Activated T-cell treated with anti-CD3 and anti-CD28 coated beads, Interleukin-2, amount 50 U/mL, for 24 hours (primary cell): ENCODE measurements at regions not wholly inside any gene's neighbourhood (a gene's known extent, or its start where the extent isn't known, plus 50 kb on each side); places are given as distances from the start of the nearest gene placed in this dataset.
"Not testable (repeated sequence)": the region's sequence is repeated elsewhere in the genome, so short reads cannot be mapped to it uniquely, and the experiment has no call there.

Experiments
- DNase-seq: peaks from one replicate; pipeline ENCODE4 v3.0.0-alpha.2; 2020
- H3K27ac Mint-ChIP-seq: 2 replicates; pipeline ENCODE4 v1.8.0; 2020; ENCODE audit warnings: mild to moderate bottlenecking, mixed read lengths
- H3K27me3 Mint-ChIP-seq: 2 replicates; pipeline ENCODE4 v1.8.0; 2020; ENCODE audit warnings: mixed read lengths
- H3K36me3 Mint-ChIP-seq: 2 replicates; pipeline ENCODE4 v1.8.0; 2020; ENCODE audit warnings: low read depth, mixed read lengths
- H3K4me1 Mint-ChIP-seq: 2 replicates; pipeline ENCODE4 v1.8.0; 2020; ENCODE audit warnings: low read depth, mixed read lengths
- H3K4me3 Mint-ChIP-seq: 2 replicates; pipeline ENCODE4 v1.8.0; 2020; ENCODE audit warnings: mild to moderate bottlenecking, moderate library complexity, mixed read lengths
- H3K9me3 Mint-ChIP-seq: 2 replicates; pipeline ENCODE4 v1.8.0; 2020; ENCODE audit warnings: mixed read lengths

- H3K27ac Mint-ChIP-seq: no peak overlapping the region
- H3K27me3 Mint-ChIP-seq: peaks cover 28% of the 10 kb centered on the region
- no peak for DNase-seq
- no peaks in the 10 kb centered on the region for H3K4me1 Mint-ChIP-seq
- peaks cover 6% of the 10 kb centered on the region for H3K9me3 Mint-ChIP-seq
- H3K36me3 Mint-ChIP-seq: no peaks in the 10 kb centered on the region
- no peak overlapping the region for H3K4me3 Mint-ChIP-seq
Measured at GRCh38 chrX:865422-865821, 234.8 kb downstream of the SHOX start.

GRCh38 chrX:861921-862320, 231.3 kb downstream of the SHOX start:
- DNase-seq: no peak
- Mint-ChIP-seq H3K4me3 (no peak overlapping the region), H3K27ac (no peak overlapping the region), H3K36me3 (no peaks in the 10 kb centered on the region), H3K27me3 (no peaks in the 10 kb centered on the region), H3K9me3 (peaks cover 11% of the 10 kb centered on the region), H3K4me1 (no peaks in the 10 kb centered on the region)

DNA sequence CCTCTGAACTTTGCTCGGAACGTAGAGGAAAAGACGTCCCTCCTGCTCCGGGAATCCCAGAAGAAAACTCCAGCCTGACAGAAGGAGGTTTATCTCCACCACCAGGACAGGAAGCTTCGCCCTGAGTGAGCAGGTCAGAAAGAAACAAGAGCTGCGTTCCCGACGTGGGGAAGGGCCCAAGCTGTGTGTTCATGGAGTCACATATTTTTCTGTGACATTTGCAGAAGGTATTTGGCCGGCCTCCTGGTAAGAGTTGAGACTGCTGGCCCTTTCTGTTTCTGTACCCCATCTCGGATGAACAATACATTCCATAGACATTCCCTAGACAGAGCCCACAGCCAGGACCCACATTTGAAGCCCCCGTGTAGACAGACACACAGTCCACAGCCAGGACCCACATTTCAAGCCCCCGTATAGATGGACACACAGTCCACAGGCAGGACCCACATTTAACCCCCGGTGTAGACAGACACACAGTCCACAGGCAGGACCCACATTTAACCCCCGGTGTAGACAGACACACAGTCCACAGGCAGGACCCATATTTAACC, 230.8 kb downstream of the SHOX start:
- Mint-ChIP-seq H3K27ac (no peak overlapping the region), H3K4me1 (no peaks in the 10 kb centered on the region), H3K4me3 (no peak overlapping the region), H3K36me3 (no peaks in the 10 kb centered on the region), H3K9me3 (peaks cover 11% of the 10 kb centered on the region), H3K27me3 (no peaks in the 10 kb centered on the region)
- DNase-seq: no peak

DNA sequence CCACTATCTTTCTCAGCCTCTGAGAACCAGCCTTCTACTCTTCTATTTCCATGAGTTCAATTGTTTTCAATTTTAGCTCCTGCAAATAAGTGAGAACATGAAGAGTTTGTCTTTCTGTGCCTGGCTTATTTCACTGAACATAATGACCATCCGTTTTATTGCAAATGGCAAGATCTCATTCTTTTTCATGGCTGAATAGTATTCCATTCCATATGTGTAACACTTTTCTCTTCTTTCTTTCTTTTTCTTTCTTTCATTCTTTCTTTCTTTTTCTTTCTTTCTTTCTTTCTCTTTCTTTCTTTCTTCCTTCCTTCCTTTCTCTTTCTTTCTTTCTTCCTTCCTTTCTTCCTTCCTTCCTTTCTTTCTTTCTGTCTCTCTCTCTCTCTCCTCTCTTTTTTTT, 228.7 kb downstream of the SHOX start:
- Mint-ChIP-seq H3K36me3 (no peaks in the 10 kb centered on the region), H3K27ac (no peak overlapping the region), H3K9me3 (peaks cover 11% of the 10 kb centered on the region), H3K4me3 (no peak overlapping the region), H3K4me1 (no peaks in the 10 kb centered on the region), H3K27me3 (no peaks in the 10 kb centered on the region)
- DNase-seq: no peak

- Mint-ChIP-seq H3K27ac (no peak overlapping the region), H3K9me3 (peaks cover 8% of the 10 kb centered on the region)
Measured at GRCh38 chrX:858542-859078, 228.0 kb downstream of the SHOX start.

DNA sequence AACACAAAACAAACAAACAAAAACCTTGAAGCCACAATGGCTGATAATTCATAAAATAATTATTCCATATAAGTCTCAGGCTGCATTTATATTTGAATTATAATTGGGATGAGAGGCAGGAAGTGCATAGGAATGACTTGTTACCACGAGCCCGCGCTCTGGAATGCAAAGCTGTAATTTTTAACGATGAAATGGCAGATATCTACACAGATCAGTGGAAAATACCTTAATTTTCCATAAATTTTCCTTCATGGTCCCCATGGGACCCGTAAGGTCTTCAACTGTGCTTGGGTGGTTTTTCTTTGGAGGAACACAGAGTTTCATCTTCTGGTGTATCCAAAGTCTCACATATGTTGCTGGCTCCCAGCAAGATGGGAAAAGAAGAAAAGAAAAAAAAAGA, 226.8 kb downstream of the SHOX start:
- no peaks in the 10 kb centered on the region for H3K4me1 Mint-ChIP-seq
- peaks cover 6% of the 10 kb centered on the region for H3K27me3 Mint-ChIP-seq
- H3K36me3 Mint-ChIP-seq: no peaks in the 10 kb centered on the region
- no peak for DNase-seq
- peaks cover 8% of the 10 kb centered on the region for H3K9me3 Mint-ChIP-seq
- no peak overlapping the region for H3K4me3 Mint-ChIP-seq
- no peak overlapping the region for H3K27ac Mint-ChIP-seq

More at GRCh38 chrX:858542-859078, 228.0 kb downstream of the SHOX start:
- Mint-ChIP-seq H3K4me3 (no peak overlapping the region), H3K27me3 (peaks cover 2% of the 10 kb centered on the region), H3K36me3 (no peaks in the 10 kb centered on the region), H3K4me1 (no peaks in the 10 kb centered on the region)
- no peak for DNase-seq

- no peaks in the 10 kb centered on the region for H3K4me1 Mint-ChIP-seq
- H3K9me3 Mint-ChIP-seq: peaks cover 5% of the 10 kb centered on the region
- peaks cover 6% of the 10 kb centered on the region for H3K27me3 Mint-ChIP-seq
- H3K4me3 Mint-ChIP-seq: no peak overlapping the region
- no peak overlapping the region for H3K27ac Mint-ChIP-seq
- H3K36me3 Mint-ChIP-seq: no peaks in the 10 kb centered on the region
- no peak for DNase-seq
Measured at GRCh38 chrX:856566-857290, 226.1 kb downstream of the SHOX start.

GRCh38 chrX:853304-853703, 222.7 kb downstream of the SHOX start:
- H3K36me3 Mint-ChIP-seq: no peaks in the 10 kb centered on the region
- H3K4me3 Mint-ChIP-seq: no peak overlapping the region
- H3K27ac Mint-ChIP-seq: no peak overlapping the region
- H3K9me3 Mint-ChIP-seq: no peaks in the 10 kb centered on the region
- DNase-seq: no peak
- peaks cover 4% of the 10 kb centered on the region for H3K4me1 Mint-ChIP-seq
- H3K27me3 Mint-ChIP-seq: peaks cover 16% of the 10 kb centered on the region

DNA sequence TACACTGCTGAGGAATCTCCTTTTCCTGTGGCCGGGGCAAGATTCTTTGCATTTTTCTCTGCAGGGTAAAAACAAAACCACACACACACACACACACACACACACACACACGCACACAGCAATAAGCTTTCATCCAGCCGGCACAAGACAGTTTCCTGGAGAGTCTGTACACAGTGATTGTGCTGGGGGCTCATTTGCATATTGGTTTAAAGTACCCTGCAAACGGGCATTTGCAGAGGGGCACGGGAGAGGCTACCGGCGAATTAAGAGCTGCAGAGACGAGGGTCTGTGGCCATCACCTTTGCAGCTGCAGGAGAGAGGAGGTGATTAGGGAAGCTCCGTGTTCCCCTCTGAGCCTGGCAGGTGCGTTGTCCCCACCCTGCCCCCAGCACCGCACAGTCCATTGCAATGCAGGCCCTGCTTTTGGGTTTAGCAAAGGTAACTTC, 219.9 kb downstream of the SHOX start:
- no peak overlapping the region for H3K4me3 Mint-ChIP-seq
- no peak for DNase-seq
- H3K36me3 Mint-ChIP-seq: no peaks in the 10 kb centered on the region
- no peak overlapping the region for H3K27ac Mint-ChIP-seq
- H3K9me3 Mint-ChIP-seq: no peaks in the 10 kb centered on the region
- peaks cover 16% of the 10 kb centered on the region for H3K27me3 Mint-ChIP-seq
- peaks cover 4% of the 10 kb centered on the region for H3K4me1 Mint-ChIP-seq

GRCh38 chrX:848386-848785, 217.8 kb downstream of the SHOX start:
- Mint-ChIP-seq H3K4me1 (peaks cover 4% of the 10 kb centered on the region), H3K36me3 (no peaks in the 10 kb centered on the region), H3K27me3 (peaks cover 14% of the 10 kb centered on the region), H3K27ac (no peak overlapping the region), H3K4me3 (no peak overlapping the region), H3K9me3 (no peaks in the 10 kb centered on the region)
- no peak for DNase-seq

- Mint-ChIP-seq H3K27ac (no peak overlapping the region), H3K4me3 (no peak overlapping the region), H3K36me3 (no peaks in the 10 kb centered on the region), H3K4me1 (no peaks in the 10 kb centered on the region), H3K27me3 (no peaks in the 10 kb centered on the region), H3K9me3 (no peaks in the 10 kb centered on the region)
- DNase-seq: no peak
Measured at GRCh38 chrX:843306-843705, 212.7 kb downstream of the SHOX start.

GRCh38 chrX:840556-840955, 210.0 kb downstream of the SHOX start:
- no peak for DNase-seq
- Mint-ChIP-seq H3K27me3 (no peaks in the 10 kb centered on the region), H3K4me3 (no peak overlapping the region), H3K36me3 (no peaks in the 10 kb centered on the region), H3K9me3 (no peaks in the 10 kb centered on the region), H3K4me1 (no peaks in the 10 kb centered on the region), H3K27ac (no peak overlapping the region)

- H3K27ac Mint-ChIP-seq, H3K27me3 Mint-ChIP-seq: not testable (repeated sequence)
Measured at GRCh38 chrX:838666-839065, 208.1 kb downstream of the SHOX start.

GRCh38 chrX:835857-836256, 205.3 kb downstream of the SHOX start:
- DNase-seq, H3K4me1 Mint-ChIP-seq, H3K36me3 Mint-ChIP-seq, H3K27me3 Mint-ChIP-seq, H3K27ac Mint-ChIP-seq, H3K4me3 Mint-ChIP-seq, H3K9me3 Mint-ChIP-seq: not testable (repeated sequence)

More at GRCh38 chrX:838666-839065, 208.1 kb downstream of the SHOX start:
- not testable (repeated sequence) for H3K36me3 Mint-ChIP-seq, H3K9me3 Mint-ChIP-seq, H3K4me3 Mint-ChIP-seq, H3K4me1 Mint-ChIP-seq, DNase-seq

DNA sequence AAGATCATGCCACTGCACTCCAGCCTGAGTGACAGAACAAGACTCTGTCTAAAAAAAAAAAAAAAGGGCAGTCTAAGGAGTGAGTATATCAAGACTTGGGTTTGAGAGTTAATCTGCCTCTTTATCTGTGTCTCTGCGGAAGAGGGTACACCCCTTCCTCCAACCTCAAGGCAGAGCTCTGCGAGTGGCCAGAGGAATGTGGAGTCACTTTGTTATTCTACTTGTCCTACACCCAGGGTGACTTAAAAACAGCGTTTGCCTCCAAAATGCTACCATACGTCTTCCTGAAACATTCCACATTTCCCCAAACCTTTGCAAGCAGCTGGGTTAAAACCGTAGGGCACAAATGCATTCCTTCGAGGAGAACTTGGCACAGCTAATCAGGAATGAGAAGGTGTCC, 199.9 kb downstream of the SHOX start:
- Mint-ChIP-seq H3K9me3 (no peaks in the 10 kb centered on the region), H3K4me1 (no peaks in the 10 kb centered on the region), H3K27me3 (no peaks in the 10 kb centered on the region), H3K27ac (no peak overlapping the region), H3K4me3 (no peak overlapping the region), H3K36me3 (no peaks in the 10 kb centered on the region)
- DNase-seq: no peak
